ENCODE measurements at regions not wholly inside any gene's neighbourhood (a gene's known extent, or its start where the extent isn't known, plus 50 kb on each side); places are given as distances from the start of the nearest gene placed in this dataset.

GRCh38 chr2:107592280-107592624 lies 234.4 kb upstream of the RGPD4 start:
- H3K4me1 ChIP-seq, result no peaks in the 10 kb centered on the region
- WGBS, result 60% methylated on average over 4 of the region's 4 CpGs
- intact Hi-C loops (cut with DNase I), result no loop called here
- no peak overlapping the region for H3K4me3 ChIP-seq
- no peak for DNase-seq (ENCODE audit: extremely low spot score)
- no peak overlapping the region for H3K27ac ChIP-seq (replicated peaks in 1 of 4)
- H3K27me3 ChIP-seq, result peaks cover 0 to 8% (median 0%) of the 10 kb centered on the region in 4 donors
- no peaks in the 10 kb centered on the region for H3K36me3 ChIP-seq
- no peak for TF ChIP-seq POLR2A (IDR thresholded peaks at IDR 0.05; ENCODE audit: low read depth)
- no peaks in the 10 kb centered on the region for H3K9me3 ChIP-seq

- DNase-seq (ENCODE audit: extremely low spot score), result no peak
- peaks cover 0 to 4% (median 0%) of the 10 kb centered on the region in 4 donors for H3K27me3 ChIP-seq
- no peak overlapping the region for H3K27ac ChIP-seq (replicated peaks in 1 of 4)
- intact Hi-C loops (cut with DNase I), result no loop called here
- H3K9me3 ChIP-seq, result no peaks in the 10 kb centered on the region
- WGBS, result 87% methylated on average over 5 of the region's 5 CpGs
- no peaks in the 10 kb centered on the region for H3K36me3 ChIP-seq
- H3K4me1 ChIP-seq, result no peaks in the 10 kb centered on the region
- H3K4me3 ChIP-seq, result no peak overlapping the region
- no peak for TF ChIP-seq EP300 (IDR thresholded peaks at IDR 0.05)
- TF ChIP-seq POLR2A (IDR thresholded peaks at IDR 0.05; ENCODE audit: low read depth), result no peak
- no peak for TF ChIP-seq POLR2AphosphoS5 (IDR thresholded peaks at IDR 0.05)
- TF ChIP-seq CTCF (IDR thresholded peaks at IDR 0.05), result no peak
Measured at GRCh38 chr2:107595285-107595684, 231.4 kb upstream of the RGPD4 start.

DNA sequence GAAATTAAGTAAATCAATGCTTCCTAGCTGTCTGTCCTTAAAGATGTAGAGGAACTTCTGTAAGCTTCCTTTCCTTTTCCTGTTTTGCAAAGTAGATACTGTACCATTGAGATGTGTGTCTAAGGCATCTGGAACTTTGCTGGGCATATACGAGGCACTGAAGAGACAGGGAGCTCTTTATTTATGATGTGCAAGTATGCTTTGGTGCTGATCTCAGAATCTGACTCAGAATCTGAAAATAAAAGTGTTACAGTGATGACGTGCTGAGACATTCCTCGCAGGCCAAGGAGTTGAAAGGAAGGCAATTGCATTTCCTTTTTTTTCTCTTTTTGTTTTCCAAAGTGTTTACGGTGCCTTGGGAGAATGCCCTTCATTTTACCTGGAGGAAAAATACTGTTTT lies 230.9 kb upstream of the RGPD4 start:
- H3K27ac ChIP-seq (replicated peaks in 1 of 4), result no peak overlapping the region
- WGBS, result 47% methylated on average over 4 of the region's 4 CpGs
- intact Hi-C loops (cut with DNase I), result no loop called here
- H3K4me1 ChIP-seq, result no peaks in the 10 kb centered on the region
- DNase-seq (ENCODE audit: extremely low spot score), result no peak
- no peaks in the 10 kb centered on the region for H3K9me3 ChIP-seq
- peaks cover 0 to 4% (median 0%) of the 10 kb centered on the region in 4 donors for H3K27me3 ChIP-seq
- H3K36me3 ChIP-seq, result no peaks in the 10 kb centered on the region
- TF ChIP-seq POLR2AphosphoS5 (IDR thresholded peaks at IDR 0.05) (no peak), CTCF (IDR thresholded peaks at IDR 0.05) (no peak), POLR2A (IDR thresholded peaks at IDR 0.05; ENCODE audit: low read depth) (no peak), EP300 (IDR thresholded peaks at IDR 0.05) (no peak)
- H3K4me3 ChIP-seq, result no peak overlapping the region

GRCh38 chr2:107597507-107597906 lies 229.2 kb upstream of the RGPD4 start:
- no peak overlapping the region for H3K27ac ChIP-seq (replicated peaks in 1 of 4)
- no peaks in the 10 kb centered on the region for H3K4me1 ChIP-seq
- H3K36me3 ChIP-seq, result no peaks in the 10 kb centered on the region
- TF ChIP-seq CTCF (IDR thresholded peaks at IDR 0.05), result no peak
- no peak for TF ChIP-seq POLR2AphosphoS5 (IDR thresholded peaks at IDR 0.05)
- TF ChIP-seq EP300 (IDR thresholded peaks at IDR 0.05), result no peak
- no peak for TF ChIP-seq POLR2A (IDR thresholded peaks at IDR 0.05; ENCODE audit: low read depth)
- intact Hi-C loops (cut with DNase I), result no loop called here
- H3K4me3 ChIP-seq, result no peak overlapping the region
- peaks cover 0 to 4% (median 0%) of the 10 kb centered on the region in 4 donors for H3K27me3 ChIP-seq
- H3K9me3 ChIP-seq, result no peaks in the 10 kb centered on the region
- no peak for DNase-seq (ENCODE audit: extremely low spot score)

- 88% methylated on average over 2 of the region's 2 CpGs for WGBS
- Histone ChIP-seq H3K36me3 (no peaks in the 10 kb centered on the region), H3K9me3 (no peaks in the 10 kb centered on the region), H3K4me1 (no peaks in the 10 kb centered on the region), H3K4me3 (no peak overlapping the region), H3K27me3 (no peaks in the 10 kb centered on the region), H3K27ac (replicated peaks in 1 of 4) (no peak overlapping the region)
- intact Hi-C loops (cut with DNase I), result no loop called here
- no peak for TF ChIP-seq EP300 (IDR thresholded peaks at IDR 0.05)
- no peak for TF ChIP-seq POLR2A (IDR thresholded peaks at IDR 0.05; ENCODE audit: low read depth)
- TF ChIP-seq CTCF (IDR thresholded peaks at IDR 0.05), result no peak
- TF ChIP-seq POLR2AphosphoS5 (IDR thresholded peaks at IDR 0.05), result no peak
- no peak for DNase-seq (ENCODE audit: extremely low spot score)
Measured at GRCh38 chr2:107602801-107603200, 223.9 kb upstream of the RGPD4 start.

Data from esophagus muscularis mucosa (tissue), 4 donors.